NCI-H1694 treated with DMSO at 0.1 percent for 48 hours (cell line): ENCODE measurements at regions not wholly inside any gene's neighbourhood (a gene's known extent, or its start where the extent isn't known, plus 50 kb on each side); places are given as distances from the start of the nearest gene placed in this dataset.

Experiments
- DNase-seq: peaks from one replicate; lab custom pipeline; 2025; lab: John Stamatoyannopoulos, UW

DNA sequence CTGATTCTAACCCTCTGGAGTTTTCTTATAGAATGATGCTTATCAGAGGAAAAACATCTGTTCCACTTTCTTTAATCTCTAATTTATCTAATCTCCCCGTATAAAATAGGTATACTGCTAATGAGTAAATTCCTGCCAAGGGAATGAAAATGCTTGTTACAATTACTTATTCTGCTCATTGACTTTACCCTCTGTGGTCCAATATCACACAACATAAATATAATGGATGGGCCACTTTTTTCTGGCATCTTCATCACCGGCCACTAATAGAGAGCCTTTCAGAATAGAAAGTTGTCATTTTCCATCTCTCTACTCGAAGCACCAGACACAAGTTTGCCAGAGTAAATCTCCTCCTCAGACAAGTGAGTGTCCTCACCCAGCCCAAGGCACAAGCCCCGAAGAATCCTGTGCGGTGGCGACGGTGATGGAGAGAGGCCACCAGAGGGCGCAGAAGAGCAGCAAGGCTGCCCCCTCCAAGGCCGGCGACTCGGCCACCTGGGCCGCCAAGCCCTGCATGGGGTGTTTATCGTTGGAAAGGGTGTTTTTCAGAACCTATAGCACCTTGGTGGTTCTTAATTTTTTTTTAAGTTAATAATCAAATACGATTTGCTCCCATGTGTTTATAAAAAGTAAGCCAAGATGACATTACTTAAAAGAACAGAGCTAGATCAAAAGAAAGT lies 212.9 kb upstream of the ARID1B start:
- peak; percentile 39 for DNase-seq

DNA sequence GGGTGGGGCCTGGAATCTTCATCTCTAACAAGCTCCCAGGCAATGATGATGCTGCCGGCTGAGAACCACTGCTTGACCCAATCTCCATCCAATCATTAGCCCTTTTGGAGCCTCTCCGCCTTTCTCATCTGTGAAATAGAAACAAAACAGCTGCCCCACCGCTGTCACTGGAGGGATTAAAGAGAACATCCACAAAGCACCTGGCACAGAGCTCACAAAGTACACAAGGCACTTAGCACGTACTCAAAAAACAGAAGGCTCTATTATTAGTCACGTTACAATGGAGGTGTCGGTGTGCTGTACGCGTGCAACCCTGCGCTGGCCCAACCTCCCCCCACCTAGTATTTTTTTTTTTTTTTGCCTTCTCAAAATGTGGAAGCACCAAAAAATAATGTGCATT lies 213.5 kb upstream of the ARID1B start:
- peak; percentile 20 for DNase-seq

DNA sequence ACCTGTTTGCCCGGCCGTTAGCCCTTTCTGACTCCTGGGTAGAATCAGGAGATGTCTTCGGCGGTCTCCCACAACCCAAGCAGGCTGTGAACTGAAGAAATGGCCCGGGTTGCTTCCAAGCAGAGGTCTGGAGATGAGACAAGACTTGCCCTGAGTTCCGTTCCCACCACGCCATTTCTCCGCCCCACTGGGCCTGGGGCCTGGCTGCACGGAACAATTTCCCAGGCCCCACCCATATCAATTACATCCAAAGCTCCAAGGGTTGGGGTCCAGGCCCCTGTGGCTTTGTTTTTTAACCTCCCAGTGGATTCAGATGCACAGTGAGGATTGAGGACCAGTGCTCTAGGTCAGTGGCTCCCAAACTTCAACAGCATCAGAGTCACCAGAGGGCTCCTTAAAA lies 214.5 kb upstream of the ARID1B start:
- DNase-seq, result no peak

DNA sequence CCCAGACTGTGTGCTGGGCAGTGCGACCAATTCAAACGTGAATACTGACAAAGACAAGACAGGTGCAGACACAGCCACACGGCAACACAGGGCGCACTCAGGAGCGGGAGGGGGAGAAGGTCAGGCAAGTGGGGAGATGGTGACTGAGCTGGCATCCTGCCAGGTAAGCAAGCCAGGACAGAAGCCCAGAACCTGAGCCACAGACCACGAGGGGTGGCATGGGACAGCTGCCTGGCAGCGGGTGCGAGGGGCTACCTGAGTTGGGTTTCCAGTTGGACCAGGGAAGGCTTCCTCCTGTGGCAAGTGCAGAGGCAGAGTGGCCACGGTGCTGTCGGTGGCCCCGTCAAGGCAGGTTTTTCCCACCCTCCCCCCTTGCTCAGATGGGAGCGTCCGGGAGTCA lies 215.2 kb upstream of the ARID1B start:
- no peak for DNase-seq

DNA sequence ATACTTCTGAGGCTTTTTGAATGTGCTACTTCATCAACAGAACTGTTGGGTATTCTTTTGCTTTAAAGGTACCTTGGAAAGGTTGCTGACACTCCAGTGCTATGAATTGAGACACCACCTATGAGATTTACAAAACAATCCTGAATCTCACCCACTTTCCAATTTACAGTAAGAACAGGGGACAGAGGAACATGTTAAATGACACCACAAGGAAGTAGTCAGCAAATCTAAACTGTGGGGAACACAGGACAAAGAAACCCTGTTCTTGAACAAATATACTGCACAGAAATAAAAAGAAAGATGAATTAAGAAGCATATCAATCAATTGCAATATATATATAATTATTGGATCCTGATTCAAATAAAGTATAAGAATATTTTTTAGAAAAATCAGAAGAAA lies 216.7 kb upstream of the ARID1B start:
- no peak for DNase-seq

DNA sequence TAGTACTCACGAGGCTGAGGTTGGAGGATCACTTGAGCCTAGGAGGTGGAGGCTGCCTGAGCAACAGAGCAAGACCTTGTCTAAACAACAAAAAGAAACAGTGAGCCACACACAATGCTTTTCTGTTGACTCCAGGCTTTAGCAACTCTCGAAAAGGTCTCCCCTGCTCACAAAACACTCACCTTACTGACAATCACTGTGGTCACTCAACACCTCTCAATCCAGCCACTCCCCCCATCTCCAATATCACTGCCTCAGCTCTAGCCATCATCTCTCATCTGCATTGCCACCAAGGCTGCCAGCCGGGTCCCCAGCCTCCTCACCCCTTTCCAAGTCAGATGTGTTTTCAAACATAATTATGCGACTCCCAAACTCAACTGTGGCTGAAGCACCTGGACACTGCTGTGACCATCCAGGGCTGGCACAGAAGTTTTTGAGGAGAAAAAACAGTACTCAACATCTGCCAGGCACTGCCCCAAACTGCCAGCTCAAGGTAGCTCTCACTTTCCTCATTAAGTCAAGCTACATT lies 218.0 kb upstream of the ARID1B start:
- no peak for DNase-seq

DNA sequence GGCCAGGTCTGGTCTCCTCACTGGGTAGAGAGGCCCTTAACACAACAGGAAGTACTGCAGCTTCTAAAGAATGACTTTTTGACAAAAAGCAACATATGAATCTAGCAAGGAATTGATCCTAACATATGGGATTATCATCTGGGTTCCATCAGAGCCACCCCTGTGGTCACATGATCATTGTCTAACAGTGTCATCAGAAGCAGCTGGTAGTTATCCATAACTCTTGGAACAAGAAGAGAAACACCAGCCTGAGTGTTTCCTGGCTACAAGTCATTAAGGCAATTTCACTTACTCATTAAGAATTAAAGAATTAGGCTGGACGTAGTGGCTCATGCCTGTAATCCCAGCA lies 219.3 kb upstream of the ARID1B start:
- no peak for DNase-seq

GRCh38 chr6:156557251-156557910 lies 219.8 kb upstream of the ARID1B start:
- DNase-seq, result peak; percentile 39

DNA sequence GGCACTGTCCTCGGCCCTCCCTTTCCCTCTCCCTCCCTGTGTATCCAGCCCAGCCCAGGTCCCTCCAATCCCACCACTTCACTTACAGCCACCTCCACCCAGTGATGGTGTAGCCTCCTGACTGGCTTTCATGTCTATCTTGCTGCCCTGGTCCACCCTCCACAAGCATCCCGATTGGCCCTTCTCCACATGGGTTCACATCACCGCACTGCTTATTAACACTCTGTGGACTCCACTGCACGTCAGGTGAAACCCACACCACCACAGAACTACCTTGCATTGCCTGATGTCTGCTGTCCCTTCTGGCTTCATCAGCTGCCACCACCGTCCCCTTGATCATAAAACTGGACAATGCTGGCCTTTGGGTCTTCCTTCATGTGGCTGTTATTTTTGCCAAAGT lies 220.4 kb upstream of the ARID1B start:
- no peak for DNase-seq

GRCh38 chr6:156555116-156555515 lies 222.1 kb upstream of the ARID1B start:
- DNase-seq, result no peak

GRCh38 chr6:156554160-156554559 lies 223.0 kb upstream of the ARID1B start:
- DNase-seq, result no peak

GRCh38 chr6:156552849-156553248 lies 224.3 kb upstream of the ARID1B start:
- no peak for DNase-seq

- DNase-seq, result no peak
These were observed 226.2 kb upstream of the ARID1B start for GRCh38 chr6:156550949-156551348.

- DNase-seq, result no peak
These were observed 231.2 kb upstream of the ARID1B start for GRCh38 chr6:156545931-156546330.

DNA sequence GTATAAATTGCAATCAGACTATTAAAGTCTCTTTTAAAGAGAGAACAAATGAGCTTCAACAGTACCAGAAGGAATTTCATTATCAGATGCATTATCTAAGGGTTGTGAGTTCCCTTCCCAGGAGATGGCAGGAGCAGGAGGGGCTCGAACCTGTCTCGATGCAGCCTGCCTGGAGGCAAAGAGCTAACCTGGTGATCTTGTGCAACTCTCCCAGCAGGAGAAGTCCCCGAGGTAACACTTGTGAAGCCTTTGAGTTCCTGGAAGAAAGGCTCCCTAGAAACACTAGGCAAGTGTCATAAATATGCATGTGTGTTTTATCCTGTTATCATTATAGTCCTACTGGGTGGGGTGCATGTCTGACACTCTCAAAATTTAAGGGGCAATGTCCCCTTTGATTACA lies 232.2 kb upstream of the ARID1B start:
- DNase-seq, result no peak

DNA sequence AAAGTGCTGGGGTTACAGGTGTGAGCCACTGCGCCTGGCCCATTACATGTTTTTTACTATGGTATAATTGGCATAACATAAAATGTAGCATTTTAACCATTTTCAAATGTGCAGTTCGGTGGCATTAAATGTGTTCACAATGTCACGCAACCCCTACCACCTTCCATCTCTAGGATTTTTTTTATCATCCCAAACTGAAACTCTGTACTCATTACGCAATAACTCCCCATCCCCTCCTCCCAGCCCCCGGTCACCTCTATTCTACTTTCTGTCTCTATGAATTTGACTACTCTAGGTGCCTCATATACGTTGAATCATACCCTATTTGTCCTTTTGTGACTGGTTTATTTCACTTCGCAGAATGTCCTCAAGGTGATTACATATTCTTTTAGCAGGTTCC lies 233.1 kb upstream of the ARID1B start:
- DNase-seq, result no peak

DNA sequence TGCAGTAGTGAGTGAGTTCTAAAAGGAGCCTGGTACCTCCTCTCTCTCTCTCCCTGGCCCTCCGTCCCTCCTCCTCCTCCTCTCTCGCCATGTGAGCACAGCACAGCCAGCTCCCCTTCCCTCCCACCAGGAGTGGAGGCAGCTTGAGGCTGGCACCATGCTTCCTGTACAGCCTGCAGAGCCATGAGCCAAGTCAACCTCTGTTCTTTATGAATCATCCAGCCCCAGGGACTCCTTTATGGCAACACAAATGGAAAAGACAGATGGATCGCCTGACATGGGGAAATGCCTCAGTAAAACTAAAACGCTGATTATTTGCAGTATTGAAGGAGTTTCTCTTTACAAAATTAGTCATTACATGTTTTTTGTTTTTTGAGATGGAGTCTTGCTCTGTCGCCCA lies 233.7 kb upstream of the ARID1B start:
- no peak for DNase-seq

DNA sequence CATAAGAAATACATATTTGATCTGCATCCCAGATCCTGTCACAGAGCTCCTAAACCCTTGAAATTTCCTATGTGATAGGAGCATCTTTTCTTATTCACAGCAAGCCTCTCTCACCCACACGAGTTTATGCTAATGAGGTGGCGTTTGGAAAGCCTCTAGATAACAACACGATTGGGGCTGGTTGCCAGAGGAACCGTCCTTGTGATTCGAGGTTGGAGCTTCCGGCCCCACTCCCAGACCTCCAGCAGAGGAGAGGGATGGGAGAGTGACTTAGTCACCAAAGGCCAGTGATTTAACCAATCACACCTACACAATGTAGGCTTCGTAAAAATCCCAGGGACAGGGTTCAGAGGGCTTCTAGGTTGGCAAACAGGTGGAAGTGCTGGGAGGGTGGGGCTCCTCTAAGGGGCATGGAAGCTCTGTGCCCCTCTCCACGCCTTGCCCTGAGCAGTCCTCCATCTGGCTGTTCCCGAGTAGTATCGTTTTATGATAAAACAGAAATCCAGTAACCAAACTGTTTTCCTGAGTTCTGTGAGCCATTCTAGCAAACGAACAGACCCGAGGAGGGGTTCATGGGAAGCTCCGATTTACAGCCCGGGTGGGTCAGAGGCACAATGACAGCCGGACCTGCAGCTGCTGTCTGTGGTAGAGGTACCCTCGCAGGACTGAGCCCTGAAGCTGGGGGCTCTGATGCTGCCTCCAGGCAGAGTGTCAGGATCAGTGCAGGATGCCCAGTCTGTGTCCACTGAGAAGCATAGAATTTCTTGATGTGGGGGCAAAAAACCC lies 238.1 kb upstream of the ARID1B start:
- DNase-seq, result no peak

DNA sequence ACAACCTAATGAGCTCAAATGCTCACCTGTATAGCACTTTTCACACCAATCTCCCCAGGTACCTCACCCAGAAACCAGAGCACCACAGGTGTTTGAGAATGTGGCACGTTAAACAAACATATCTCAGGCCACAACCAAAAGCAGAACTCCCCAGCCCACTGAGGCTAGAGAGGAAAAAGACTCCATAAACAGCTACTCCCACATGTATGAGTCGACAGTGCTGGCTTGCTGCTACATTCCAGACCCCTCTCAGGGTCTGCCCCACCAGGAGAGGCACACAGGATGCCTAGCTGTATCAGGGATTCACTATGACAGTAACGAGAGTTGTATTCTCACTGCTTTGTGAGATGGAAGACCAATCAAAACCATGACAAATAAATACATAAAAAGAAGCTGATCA lies 242.6 kb upstream of the ARID1B start:
- no peak for DNase-seq

- no peak for DNase-seq
These were observed 243.2 kb upstream of the ARID1B start for GRCh38 chr6:156533872-156534524.

DNA sequence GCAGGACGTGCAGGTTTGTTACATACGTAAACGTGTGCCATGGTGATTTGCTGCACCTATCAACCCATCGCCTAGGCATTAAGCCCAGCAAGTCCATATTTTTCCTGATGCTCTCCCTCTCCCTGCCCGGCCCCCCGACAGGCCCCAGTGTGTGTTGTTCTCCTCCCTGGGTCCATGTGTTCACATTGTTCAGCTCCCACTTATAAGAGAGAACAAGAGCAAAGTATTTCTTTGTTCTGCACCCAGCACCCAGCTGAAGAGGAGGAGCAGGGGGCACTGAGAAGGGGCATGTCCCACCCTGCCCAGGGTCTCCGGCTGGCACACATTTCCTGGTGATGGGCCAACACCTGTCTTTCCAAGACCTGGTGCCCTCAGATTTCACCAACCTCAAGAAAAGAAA lies 251.1 kb upstream of the ARID1B start:
- DNase-seq, result no peak

DNA sequence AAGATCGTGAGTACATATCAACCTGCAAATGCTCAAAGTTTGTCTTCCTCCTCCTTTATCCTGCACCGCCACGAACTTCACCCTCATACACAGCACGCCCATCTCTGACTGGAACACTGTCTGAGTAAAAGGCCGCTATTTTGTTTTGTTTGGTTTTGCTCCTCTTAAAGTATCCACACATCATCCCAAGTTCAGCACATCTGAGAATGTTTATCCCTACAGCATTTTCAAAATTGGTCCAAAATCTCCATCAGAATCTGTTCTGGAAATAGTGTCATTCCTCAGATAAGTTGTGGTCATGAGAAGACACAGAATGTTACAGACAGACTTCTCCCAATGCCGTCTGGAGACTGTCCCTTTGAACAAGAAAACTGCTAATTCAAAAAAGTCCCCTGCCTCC lies 251.6 kb upstream of the ARID1B start:
- no peak for DNase-seq

DNA sequence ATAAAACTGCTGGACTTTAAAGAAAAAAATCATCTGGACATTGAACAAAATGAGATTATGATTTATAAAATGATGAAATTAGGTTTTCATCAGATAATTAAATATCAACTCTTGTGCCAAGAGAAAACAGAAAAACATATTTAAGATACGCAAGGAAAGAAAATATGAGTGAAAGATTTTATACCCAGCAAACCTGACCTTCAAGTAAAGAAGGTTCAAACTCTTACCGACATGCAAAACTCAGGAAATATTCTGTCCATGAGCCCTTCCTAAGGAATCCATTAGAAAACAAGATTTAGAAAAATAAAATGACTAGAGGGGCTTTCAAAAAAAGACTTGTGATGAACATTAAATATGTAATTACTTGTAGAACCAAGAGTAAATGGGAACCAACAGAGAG lies 257.2 kb upstream of the ARID1B start:
- DNase-seq, result no peak
